ENCODE measurements at regions not wholly inside any gene's neighbourhood (a gene's known extent, or its start where the extent isn't known, plus 50 kb on each side); places are given as distances from the start of the nearest gene placed in this dataset.

DNA sequence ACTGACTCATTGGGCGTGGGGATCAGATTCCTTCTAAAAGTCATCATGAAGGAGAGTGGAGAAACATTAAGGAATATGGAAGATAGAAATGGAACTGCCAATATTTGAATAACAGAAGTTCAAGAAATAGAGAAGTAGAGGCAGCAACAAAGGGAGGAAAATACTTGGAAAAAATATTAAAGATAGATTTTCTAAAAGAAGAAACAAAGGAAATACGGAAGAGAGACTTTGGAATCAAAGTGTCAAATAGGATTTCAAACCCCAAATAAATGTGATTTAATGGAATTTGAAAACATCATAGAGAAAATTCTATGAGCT lies 605.1 kb upstream of the KLF4 start:
- Histone ChIP-seq H3K4me3 (ENCODE audit: low read depth, low read length) (no peak overlapping the region), H3K27ac (ENCODE audit: extremely low read depth, low read depth, low read length) (no peak overlapping the region), H3K36me3 (ENCODE audit: control insufficient read depth in 2 of 2, insufficient read depth in 1 of 2, low read length in 2 of 2) (no peaks in the 10 kb centered on the region), H3K9me3 (ENCODE audit: control insufficient read depth, insufficient read depth, low read depth, low read length) (no peaks in the 10 kb centered on the region), H3K4me1 (ENCODE audit: control insufficient read depth, insufficient read depth, low read length) (no peaks in the 10 kb centered on the region)
- ChIA-PET POLR2A (no interaction called here), CTCF (no interaction called here)
- TF ChIP-seq ZNF785 (tag by site-specific recombination; IDR thresholded peaks at IDR 0.05), result no peak
- TF ChIP-seq, protein P1, sequence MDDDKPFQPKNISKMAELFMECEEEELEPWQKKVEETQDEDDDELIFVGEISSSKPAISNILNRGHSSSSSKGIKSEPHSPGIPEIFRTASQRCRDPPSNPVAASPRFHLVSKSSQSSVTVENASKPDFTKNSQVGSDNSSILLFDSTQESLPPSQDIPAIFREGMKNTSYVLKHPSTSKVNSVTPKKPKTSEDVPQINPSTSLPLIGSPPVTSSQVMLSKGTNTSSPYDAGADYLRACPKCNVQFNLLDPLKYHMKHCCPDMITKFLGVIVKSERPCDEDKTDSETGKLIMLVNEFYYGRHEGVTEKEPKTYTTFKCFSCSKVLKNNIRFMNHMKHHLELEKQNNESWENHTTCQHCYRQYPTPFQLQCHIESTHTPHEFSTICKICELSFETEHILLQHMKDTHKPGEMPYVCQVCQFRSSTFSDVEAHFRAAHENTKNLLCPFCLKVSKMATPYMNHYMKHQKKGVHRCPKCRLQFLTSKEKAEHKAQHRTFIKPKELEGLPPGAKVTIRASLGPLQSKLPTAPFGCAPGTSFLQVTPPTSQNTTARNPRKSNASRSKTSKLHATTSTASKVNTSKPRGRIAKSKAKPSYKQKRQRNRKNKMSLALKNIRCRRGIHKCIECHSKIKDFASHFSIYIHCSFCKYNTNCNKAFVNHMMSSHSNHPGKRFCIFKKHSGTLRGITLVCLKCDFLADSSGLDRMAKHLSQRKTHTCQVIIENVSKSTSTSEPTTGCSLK (tag by site-specific recombination; IDR thresholded peaks at IDR 0.05), result no peak
- TF ChIP-seq KLF9 (tag by site-specific recombination; IDR thresholded peaks at IDR 0.05; ENCODE audit: low read depth), result no peak
- no peak for TF ChIP-seq EGR2 (tag by site-specific recombination; IDR thresholded peaks at IDR 0.05; ENCODE audit: low read depth)

DNA sequence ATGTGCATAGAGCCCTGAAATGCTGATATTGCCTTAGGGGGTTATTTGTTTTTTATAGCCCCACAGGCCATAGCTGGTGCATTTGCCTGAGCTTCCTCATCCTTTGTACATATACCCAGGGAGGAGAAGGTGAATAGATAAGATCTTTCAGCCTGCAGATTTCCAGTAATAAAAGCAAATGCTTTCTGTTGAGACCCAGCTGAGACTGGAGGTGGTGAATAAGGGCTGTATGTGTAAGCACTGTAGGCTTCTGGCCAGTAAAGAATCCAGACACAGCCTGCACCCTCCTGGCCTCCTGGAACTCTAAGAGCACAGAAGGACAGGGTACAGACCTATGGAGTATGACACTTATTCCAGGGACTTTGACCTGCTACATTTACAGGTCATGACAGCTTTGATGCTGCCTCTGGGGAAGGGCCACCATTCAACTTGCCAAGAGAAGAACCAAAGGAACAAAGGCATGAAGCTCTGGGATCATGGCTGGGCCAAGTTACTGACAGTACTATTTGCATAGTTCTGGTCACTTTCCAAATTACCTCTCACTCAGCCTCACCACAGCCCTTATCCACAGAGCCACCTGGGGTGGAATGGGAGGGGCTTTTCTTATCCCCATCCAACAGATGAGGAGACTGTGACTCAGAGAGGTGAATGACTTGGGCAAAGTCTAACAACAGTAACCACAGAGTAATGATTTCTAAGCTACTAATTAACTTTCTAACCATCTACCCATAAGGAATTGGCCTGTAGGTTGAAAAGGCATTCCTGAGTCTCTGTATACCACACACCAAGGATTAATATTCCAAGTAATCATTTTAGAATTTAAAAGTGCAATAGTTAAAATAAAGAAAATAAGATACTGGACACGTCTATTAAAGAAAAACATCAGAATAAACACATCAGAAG lies 604.5 kb upstream of the KLF4 start:
- POLR2A ChIA-PET, result interaction anchor here (0.5 kb wide), 1 partner anchor 604 kb away, joined by 3 read pairs; no protein-coding TSS in a partner anchor
- Histone ChIP-seq H3K9me3 (ENCODE audit: control insufficient read depth, insufficient read depth, low read depth, low read length) (no peaks in the 10 kb centered on the region), H3K36me3 (ENCODE audit: control insufficient read depth in 2 of 2, insufficient read depth in 1 of 2, low read length in 2 of 2) (no peaks in the 10 kb centered on the region), H3K27ac (ENCODE audit: extremely low read depth, low read depth, low read length) (no peak overlapping the region), H3K4me3 (ENCODE audit: low read depth, low read length) (no peak overlapping the region), H3K4me1 (ENCODE audit: control insufficient read depth, insufficient read depth, low read length) (no peaks in the 10 kb centered on the region)
- CTCF ChIA-PET, result interaction anchor here (1.0 to 1.1 kb wide), 2 partner anchors 15 to 669 kb away, joined by 4 read pairs; no protein-coding TSS in a partner anchor
- TF ChIP-seq ZNF701 (tag by site-specific recombination; IDR thresholded peaks at IDR 0.05) (no peak), KLF8 (tag by site-specific recombination; IDR thresholded peaks at IDR 0.05) (no peak), ZNF202 (tag by site-specific recombination; IDR thresholded peaks at IDR 0.05; ENCODE audit: borderline replicate concordance) (no peak), ZNF175 (tag by site-specific recombination; IDR thresholded peaks at IDR 0.05) (no peak), ZNF530 (tag by site-specific recombination; IDR thresholded peaks at IDR 0.05; ENCODE audit: low read depth) (no peak), ZNF292 (tag by site-specific recombination; IDR thresholded peaks at IDR 0.05; ENCODE audit: borderline replicate concordance, low read depth) (no peak), SETDB1 (IDR thresholded peaks at IDR 0.05; ENCODE audit: insufficient read length, low read length) (no peak)
- TF ChIP-seq, protein P2, sequence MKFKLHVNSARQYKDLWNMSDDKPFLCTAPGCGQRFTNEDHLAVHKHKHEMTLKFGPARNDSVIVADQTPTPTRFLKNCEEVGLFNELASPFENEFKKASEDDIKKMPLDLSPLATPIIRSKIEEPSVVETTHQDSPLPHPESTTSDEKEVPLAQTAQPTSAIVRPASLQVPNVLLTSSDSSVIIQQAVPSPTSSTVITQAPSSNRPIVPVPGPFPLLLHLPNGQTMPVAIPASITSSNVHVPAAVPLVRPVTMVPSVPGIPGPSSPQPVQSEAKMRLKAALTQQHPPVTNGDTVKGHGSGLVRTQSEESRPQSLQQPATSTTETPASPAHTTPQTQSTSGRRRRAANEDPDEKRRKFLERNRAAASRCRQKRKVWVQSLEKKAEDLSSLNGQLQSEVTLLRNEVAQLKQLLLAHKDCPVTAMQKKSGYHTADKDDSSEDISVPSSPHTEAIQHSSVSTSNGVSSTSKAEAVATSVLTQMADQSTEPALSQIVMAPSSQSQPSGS (tag by site-specific recombination; IDR thresholded peaks at IDR 0.05; ENCODE audit: low read depth), result no peak
- TF ChIP-seq, protein P3, sequence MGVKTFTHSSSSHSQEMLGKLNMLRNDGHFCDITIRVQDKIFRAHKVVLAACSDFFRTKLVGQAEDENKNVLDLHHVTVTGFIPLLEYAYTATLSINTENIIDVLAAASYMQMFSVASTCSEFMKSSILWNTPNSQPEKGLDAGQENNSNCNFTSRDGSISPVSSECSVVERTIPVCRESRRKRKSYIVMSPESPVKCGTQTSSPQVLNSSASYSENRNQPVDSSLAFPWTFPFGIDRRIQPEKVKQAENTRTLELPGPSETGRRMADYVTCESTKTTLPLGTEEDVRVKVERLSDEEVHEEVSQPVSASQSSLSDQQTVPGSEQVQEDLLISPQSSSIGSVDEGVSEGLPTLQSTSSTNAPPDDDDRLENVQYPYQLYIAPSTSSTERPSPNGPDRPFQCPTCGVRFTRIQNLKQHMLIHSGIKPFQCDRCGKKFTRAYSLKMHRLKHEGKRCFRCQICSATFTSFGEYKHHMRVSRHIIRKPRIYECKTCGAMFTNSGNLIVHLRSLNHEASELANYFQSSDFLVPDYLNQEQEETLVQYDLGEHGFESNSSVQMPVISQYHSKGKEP (tag by site-specific recombination; IDR thresholded peaks at IDR 0.05), result no peak

DNA sequence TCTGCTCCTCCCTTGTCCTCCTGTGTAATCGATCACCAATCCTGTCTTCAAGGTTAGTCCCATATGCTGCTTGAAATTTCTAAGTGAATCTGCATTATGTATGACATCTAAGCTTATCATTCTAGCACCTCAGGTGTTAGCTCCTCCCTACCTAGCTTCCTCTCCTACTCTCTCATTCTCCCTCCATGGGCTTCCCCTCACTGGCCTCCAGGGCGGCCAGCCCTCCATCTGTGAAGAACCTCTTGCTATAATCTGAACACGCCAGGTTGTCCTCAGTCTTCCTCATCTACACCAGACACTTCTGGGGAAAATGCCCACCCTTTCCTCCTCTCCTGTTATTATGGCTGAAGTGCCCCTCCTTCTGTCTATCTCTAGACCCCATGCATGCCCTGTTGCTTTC lies 599.3 kb upstream of the KLF4 start:
- ChIA-PET CTCF (interaction anchor here (0.6 kb wide), 2 partner anchors 11 to 183 kb away, joined by 3 to 7 read pairs; no protein-coding TSS in a partner anchor), POLR2A (no interaction called here)
- Histone ChIP-seq H3K9me3 (ENCODE audit: control insufficient read depth, insufficient read depth, low read depth, low read length) (no peaks in the 10 kb centered on the region), H3K27ac (ENCODE audit: extremely low read depth, low read depth, low read length) (no peak overlapping the region), H3K36me3 (ENCODE audit: control insufficient read depth in 2 of 2, insufficient read depth in 1 of 2, low read length in 2 of 2) (no peaks in the 10 kb centered on the region), H3K4me3 (ENCODE audit: low read depth, low read length) (no peak overlapping the region), H3K4me1 (ENCODE audit: control insufficient read depth, insufficient read depth, low read length) (no peaks in the 10 kb centered on the region)
- TF ChIP-seq SP7 (tag by site-specific recombination; IDR thresholded peaks at IDR 0.05) (no peak), ZNF555 (tag by site-specific recombination; conservative IDR thresholded peaks at IDR 0.05) (no peak)
- TF ChIP-seq, protein P4, sequence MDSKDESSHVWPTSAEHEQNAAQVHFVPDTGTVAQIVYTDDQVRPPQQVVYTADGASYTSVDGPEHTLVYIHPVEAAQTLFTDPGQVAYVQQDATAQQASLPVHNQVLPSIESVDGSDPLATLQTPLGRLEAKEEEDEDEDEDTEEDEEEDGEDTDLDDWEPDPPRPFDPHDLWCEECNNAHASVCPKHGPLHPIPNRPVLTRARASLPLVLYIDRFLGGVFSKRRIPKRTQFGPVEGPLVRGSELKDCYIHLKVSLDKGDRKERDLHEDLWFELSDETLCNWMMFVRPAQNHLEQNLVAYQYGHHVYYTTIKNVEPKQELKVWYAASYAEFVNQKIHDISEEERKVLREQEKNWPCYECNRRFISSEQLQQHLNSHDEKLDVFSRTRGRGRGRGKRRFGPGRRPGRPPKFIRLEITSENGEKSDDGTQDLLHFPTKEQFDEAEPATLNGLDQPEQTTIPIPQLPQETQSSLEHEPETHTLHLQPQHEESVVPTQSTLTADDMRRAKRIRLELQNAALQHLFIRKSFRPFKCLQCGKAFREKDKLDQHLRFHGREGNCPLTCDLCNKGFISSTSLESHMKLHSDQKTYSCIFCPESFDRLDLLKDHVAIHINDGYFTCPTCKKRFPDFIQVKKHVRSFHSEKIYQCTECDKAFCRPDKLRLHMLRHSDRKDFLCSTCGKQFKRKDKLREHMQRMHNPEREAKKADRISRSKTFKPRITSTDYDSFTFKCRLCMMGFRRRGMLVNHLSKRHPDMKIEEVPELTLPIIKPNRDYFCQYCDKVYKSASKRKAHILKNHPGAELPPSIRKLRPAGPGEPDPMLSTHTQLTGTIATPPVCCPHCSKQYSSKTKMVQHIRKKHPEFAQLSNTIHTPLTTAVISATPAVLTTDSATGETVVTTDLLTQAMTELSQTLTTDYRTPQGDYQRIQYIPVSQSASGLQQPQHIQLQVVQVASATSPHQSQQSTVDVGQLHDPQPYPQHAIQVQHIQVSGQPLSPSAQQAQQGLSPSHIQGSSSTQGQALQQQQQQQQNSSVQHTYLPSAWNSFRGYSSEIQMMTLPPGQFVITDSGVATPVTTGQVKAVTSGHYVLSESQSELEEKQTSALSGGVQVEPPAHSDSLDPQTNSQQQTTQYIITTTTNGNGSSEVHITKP (tag by site-specific recombination; IDR thresholded peaks at IDR 0.05), result no peak
- TF ChIP-seq, protein P5, sequence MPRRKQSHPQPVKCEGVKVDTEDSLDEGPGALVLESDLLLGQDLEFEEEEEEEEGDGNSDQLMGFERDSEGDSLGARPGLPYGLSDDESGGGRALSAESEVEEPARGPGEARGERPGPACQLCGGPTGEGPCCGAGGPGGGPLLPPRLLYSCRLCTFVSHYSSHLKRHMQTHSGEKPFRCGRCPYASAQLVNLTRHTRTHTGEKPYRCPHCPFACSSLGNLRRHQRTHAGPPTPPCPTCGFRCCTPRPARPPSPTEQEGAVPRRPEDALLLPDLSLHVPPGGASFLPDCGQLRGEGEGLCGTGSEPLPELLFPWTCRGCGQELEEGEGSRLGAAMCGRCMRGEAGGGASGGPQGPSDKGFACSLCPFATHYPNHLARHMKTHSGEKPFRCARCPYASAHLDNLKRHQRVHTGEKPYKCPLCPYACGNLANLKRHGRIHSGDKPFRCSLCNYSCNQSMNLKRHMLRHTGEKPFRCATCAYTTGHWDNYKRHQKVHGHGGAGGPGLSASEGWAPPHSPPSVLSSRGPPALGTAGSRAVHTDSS (tag by site-specific recombination; IDR thresholded peaks at IDR 0.05), result no peak
